HepG2 (cell line): ENCODE measurements at regions not wholly inside any gene's neighbourhood (a gene's known extent, or its start where the extent isn't known, plus 50 kb on each side); places are given as distances from the start of the nearest gene placed in this dataset.

Experiments used
- ATAC-seq: fragments of 200-7000 bp; cut with Tn5 transposase; 3 replicates; pipeline ENCODE4 v1.9.1; 2020; ENCODE audit warnings: mild to moderate bottlenecking, moderate library complexity
- BruUV-seq: library from RNA; stranded (reverse); fragments of 400-500 nt; replicated peaks from 2 replicates; lab custom pipeline; 2021; lab: Mats Ljungman, UMichigan
- CTCF ChIA-PET: fragments of 300-600 bp; formaldehyde crosslinking; extraction: SDS; loops from one replicate; lab custom pipeline; 2021; ENCODE audit warnings: low total read pairs, inconsistent platforms, low intra/inter-chr PET ratio; lab: Yijun Ruan, JAX
- POLR2A ChIA-PET: fragments of 350-600 bp; sonication (Branson Sonifier 250); formaldehyde crosslinking; loops from one replicate; lab custom pipeline; 2020; ENCODE audit warnings: antibody characterized with exemption, inconsistent platforms; lab: Yijun Ruan, JAX
- DNase-seq: peaks from one replicate; pipeline ENCODE4 v3.0.0-alpha.2; 2015; ENCODE audit warnings: low spot score
- FAIRE-seq: peaks from 3 replicates; lab custom pipeline; 2011; peaks lifted over from hg19 to GRCh38; lab: Jason Lieb, UNC
- H2AFZ ChIP-seq: one replicate; pipeline ENCODE4 v1.6.1; 2011; ENCODE audit warnings: low read length, inconsistent platforms
- H3K27ac ChIP-seq: fragments of 300-600 bp; 3 replicates; pipeline ENCODE4 v1.8.0; 2011; ENCODE audit warnings: mixed run types, mild to moderate bottlenecking, mixed read lengths, low read length, inconsistent platforms; ENCODE audit not compliant: insufficient read depth; ENCODE audit errors: extremely low read length
- H3K27me3 ChIP-seq, 2 experiments: fragments of 200-600 bp in 1 of 2; 2 replicates in 1 of 2; 3 replicates in 1 of 2; pipeline versions ENCODE4 v1.6.0 to v1.8.0; 2011; ENCODE audit warnings: low read length in 2 of 2, mild to moderate bottlenecking in 2 of 2, moderate library complexity in 2 of 2, inconsistent platforms in 1 of 2; ENCODE audit not compliant: insufficient read depth in 2 of 2, control insufficient read depth in 1 of 2
- H3K36me3 ChIP-seq, 2 experiments: fragments of 200-600 bp in 1 of 2; replicated peaks in 1 of 2; 2 replicates in 1 of 2; 3 replicates in 1 of 2; pipeline versions ENCODE4 v1.5.1 to v1.8.0; 2011; ENCODE audit warnings: low read length in 2 of 2, inconsistent platforms in 1 of 2; ENCODE audit not compliant: insufficient read depth in 2 of 2, control insufficient read depth in 1 of 2
- H3K4me1 ChIP-seq: 2 replicates; pipeline ENCODE4 v1.5.1; 2012; ENCODE audit warnings: low read length, inconsistent platforms; ENCODE audit not compliant: insufficient read depth
- H3K4me2 ChIP-seq: 2 replicates; pipeline ENCODE4 v1.6.0; 2011; ENCODE audit warnings: low read depth, low read length, inconsistent platforms
- H3K4me3 ChIP-seq, 3 experiments: fragments of 200-600 bp in 1 of 3; sonication (generic), shearing (Covaris generic) in 1 of 3; replicated peaks in 1 of 3; 2 replicates each; pipeline ENCODE4 v1.5.1; 2011 to 2016; ENCODE audit warnings: low read length in 3 of 3, inconsistent platforms in 2 of 3, low read depth in 2 of 3, mild to moderate bottlenecking in 2 of 3, control low read depth in 1 of 3, mixed read lengths in 1 of 3; ENCODE audit not compliant: insufficient read depth in 1 of 3
- H3K79me2 ChIP-seq: one replicate; pipeline ENCODE4 v1.6.1; 2011; ENCODE audit warnings: low read length, inconsistent platforms; ENCODE audit not compliant: insufficient read depth
- H3K9ac ChIP-seq: 2 replicates; pipeline ENCODE4 v1.6.0; 2011; ENCODE audit warnings: mild to moderate bottlenecking, low read depth, low read length, inconsistent platforms; ENCODE audit not compliant: insufficient read depth
- H3K9me3 ChIP-seq: 2 replicates; pipeline ENCODE4 v1.5.1; 2012; ENCODE audit warnings: mild to moderate bottlenecking, low read length
- H4K20me1 ChIP-seq: 2 replicates; pipeline ENCODE4 v1.6.0; 2011; ENCODE audit warnings: inconsistent platforms, mild to moderate bottlenecking, low read length, moderate library complexity; ENCODE audit not compliant: insufficient read depth
- ATF6 ChIP-seq: sonication (generic); formaldehyde crosslinking; conservative IDR thresholded peaks from 2 replicates; pipeline ENCODE4 v1.4.0; 2020; ENCODE audit warnings: missing genetic modification reagents
- ATRX ChIP-seq: sonication (generic); formaldehyde crosslinking; IDR thresholded peaks from 2 replicates; pipeline ENCODE4 v1.4.0; 2020; ENCODE audit warnings: missing genetic modification reagents, borderline replicate concordance
- FOXK1 ChIP-seq: sonication (generic); formaldehyde crosslinking; IDR thresholded peaks from 2 replicates; pipeline ENCODE4 v1.4.0; 2020; ENCODE audit warnings: low read depth, missing genetic modification reagents, borderline replicate concordance
- FOXP4 ChIP-seq: sonication (generic); formaldehyde crosslinking; IDR thresholded peaks from 2 replicates; pipeline ENCODE4 v1.4.0; 2020; ENCODE audit warnings: missing genetic modification reagents
- GLMP ChIP-seq: sonication (generic); formaldehyde crosslinking; IDR thresholded peaks from 2 replicates; pipeline ENCODE4 v1.9.0; 2021; ENCODE audit warnings: missing genetic modification reagents, mild to moderate bottlenecking, borderline replicate concordance
- HMGXB3 ChIP-seq: sonication (generic); formaldehyde crosslinking; IDR thresholded peaks from 2 replicates; pipeline ENCODE4 v1.4.0; 2020; ENCODE audit warnings: missing genetic modification reagents, borderline replicate concordance
- IRF1 ChIP-seq: sonication (generic); formaldehyde crosslinking; IDR thresholded peaks from 2 replicates; pipeline ENCODE4 v1.4.0; 2020; ENCODE audit warnings: low read depth, mild to moderate bottlenecking, missing genetic modification reagents
- KAT2B ChIP-seq: fragments of 150-350 bp; IDR thresholded peaks from 2 replicates; pipeline ENCODE4 v1.6.1; 2014; ENCODE audit warnings: low read depth, low read length, borderline replicate concordance
- SALL2 ChIP-seq: sonication (generic); formaldehyde crosslinking; IDR thresholded peaks from 2 replicates; pipeline ENCODE4 v1.8.1; 2023; ENCODE audit warnings: mild to moderate bottlenecking, missing genetic modification reagents, inconsistent platforms
- SUZ12 ChIP-seq: fragments of 150-350 bp; IDR thresholded peaks from 2 replicates; pipeline ENCODE4 v1.6.1; 2014; ENCODE audit warnings: low read depth, low read length
- YY1 ChIP-seq: IDR thresholded peaks from 2 replicates; pipeline ENCODE4 v1.6.1; 2011; ENCODE audit warnings: low read length, low read depth, moderate library complexity, mild to moderate bottlenecking; ENCODE audit not compliant: insufficient read depth, insufficient replicate concordance
- ZNF121 ChIP-seq: sonication (generic); formaldehyde crosslinking; IDR thresholded peaks from 2 replicates; pipeline ENCODE4 v1.5.0; 2020; ENCODE audit warnings: mild to moderate bottlenecking, missing genetic modification reagents
- ZNF7 ChIP-seq: IDR thresholded peaks from 2 replicates; pipeline ENCODE4 v1.6.1; 2016; ENCODE audit warnings: missing biosample characterization, missing genetic modification reagents
- ZNF766 ChIP-seq: sonication (generic); formaldehyde crosslinking; IDR thresholded peaks from 2 replicates; pipeline ENCODE4 v1.5.0; 2020; ENCODE audit warnings: missing genetic modification reagents, borderline replicate concordance
- ZNF775 ChIP-seq: sonication (generic); formaldehyde crosslinking; IDR thresholded peaks from 2 replicates; pipeline ENCODE4 v1.4.0; 2020; ENCODE audit warnings: missing genetic modification reagents, mild to moderate bottlenecking, moderate library complexity, borderline replicate concordance
- WGBS: methylation state at CpG from one replicate; pipeline ENCODE4 v1.1.6; 2017; ENCODE audit warnings: low lambda C conversion rate; 5-methylcytosine and 5-hydroxymethylcytosine counted together
- in situ Hi-C: cut with HindIII; loops from 2 replicates; pipeline ENCODE4 v1.10.0; 2017; ENCODE audit warnings: low pct_unique_long_range_greater_than_20kb; ENCODE audit not compliant: extremely low pct_ligation_motif_present
- intact Hi-C: fragments of 100-400 bp; cut with micrococcal nuclease; formaldehyde crosslinking; loops from one replicate; pipeline ENCODE4 v1.10.0; 2022; ENCODE audit not compliant: unreplicated experiment

- no peak for FAIRE-seq
- no peak overlapping the region for H3K9ac ChIP-seq
- no peak overlapping the region for H3K27ac ChIP-seq
- intact Hi-C loops: no loop called here
- CTCF ChIA-PET: no interaction called here
- no peaks in the 10 kb centered on the region for H3K36me3 ChIP-seq
- no peak for ATAC-seq
- H4K20me1 ChIP-seq: no peaks in the 10 kb centered on the region
- no peak overlapping the region for H3K4me2 ChIP-seq
- POLR2A ChIA-PET: no interaction called here
- no peak for DNase-seq
- H3K4me3 ChIP-seq: no peak overlapping the region
- peaks cover 48% of the 10 kb centered on the region for H3K9me3 ChIP-seq
- no peak overlapping the region for H2AFZ ChIP-seq
- no TSS peak for BruUV-seq
- in situ Hi-C loops: no loop called here
- H3K4me1 ChIP-seq: no peaks in the 10 kb centered on the region
- no peaks in the 10 kb centered on the region for H3K79me2 ChIP-seq
- WGBS: no CpG with 5 or more reads among the region's 1 CpG
- H3K27me3 ChIP-seq: no peaks in the 10 kb centered on the region
- TF ChIP-seq ZNF766 (CRISPR knock-in tag) (no peak), YY1 (no peak), ATF6 (no peak), SUZ12 (no peak), GLMP (CRISPR knock-in tag) (no peak), FOXK1 (CRISPR knock-in tag) (no peak), ATRX (CRISPR knock-in tag) (no peak), IRF1 (no peak), HMGXB3 (no peak), ZNF121 (CRISPR knock-in tag) (no peak), ZNF775 (CRISPR knock-in tag) (no peak), KAT2B (no peak), SALL2 (CRISPR knock-in tag) (no peak), FOXP4 (CRISPR knock-in tag) (no peak), ZNF7 (CRISPR knock-in tag) (no peak)
Measured at GRCh38 chr3:144197582-144197981, 226.0 kb downstream of the DIPK2A start.
